ENCODE measurements at regions not wholly inside any gene's neighbourhood (a gene's known extent, or its start where the extent isn't known, plus 50 kb on each side); places are given as distances from the start of the nearest gene placed in this dataset.
"Not testable (repeated sequence)": the region's sequence is repeated elsewhere in the genome, so short reads cannot be mapped to it uniquely, and the experiment has no call there.

GRCh38 chr10:50675555-50675954 is 51.8 kb upstream of the SGMS1 start:
- TF ChIP-seq EP300, CTCF (IDR thresholded peaks at IDR 0.05): not testable (repeated sequence)
